ENCODE measurements at regions not wholly inside any gene's neighbourhood (a gene's known extent, or its start where the extent isn't known, plus 50 kb on each side); places are given as distances from the start of the nearest gene placed in this dataset.

DNA sequence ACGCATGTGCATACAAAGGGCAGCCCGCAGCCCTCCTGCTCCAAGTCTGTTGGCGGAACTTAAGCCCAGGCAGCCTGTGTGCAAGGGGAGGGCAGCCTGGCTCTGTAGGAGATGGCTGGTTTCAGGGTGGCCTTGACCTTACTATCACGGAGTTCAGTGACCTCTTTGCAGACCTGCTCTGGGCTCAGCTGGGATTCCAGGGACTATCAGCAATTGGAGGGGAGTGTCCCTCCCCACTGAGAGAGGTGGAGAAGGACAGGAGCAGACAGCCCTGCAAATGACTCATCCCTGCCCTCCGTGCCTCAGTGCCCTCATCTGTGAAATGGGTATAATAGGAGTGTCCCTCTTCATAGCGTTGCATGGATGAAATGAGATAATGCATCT is 66.2 kb upstream of the DLK1 start:
- H3F3A ChIP-seq (ENCODE audit: insufficient read depth, low read length): no peaks in the 10 kb centered on the region
- TF ChIP-seq EZH2phosphoT487 (IDR thresholded peaks at IDR 0.05; ENCODE audit: low read length): no peak
- TF ChIP-seq EZH2 (optimal IDR thresholded peaks at IDR 0.05; ENCODE audit: low read depth, low read length): no peak
- TF ChIP-seq, protein P1, sequence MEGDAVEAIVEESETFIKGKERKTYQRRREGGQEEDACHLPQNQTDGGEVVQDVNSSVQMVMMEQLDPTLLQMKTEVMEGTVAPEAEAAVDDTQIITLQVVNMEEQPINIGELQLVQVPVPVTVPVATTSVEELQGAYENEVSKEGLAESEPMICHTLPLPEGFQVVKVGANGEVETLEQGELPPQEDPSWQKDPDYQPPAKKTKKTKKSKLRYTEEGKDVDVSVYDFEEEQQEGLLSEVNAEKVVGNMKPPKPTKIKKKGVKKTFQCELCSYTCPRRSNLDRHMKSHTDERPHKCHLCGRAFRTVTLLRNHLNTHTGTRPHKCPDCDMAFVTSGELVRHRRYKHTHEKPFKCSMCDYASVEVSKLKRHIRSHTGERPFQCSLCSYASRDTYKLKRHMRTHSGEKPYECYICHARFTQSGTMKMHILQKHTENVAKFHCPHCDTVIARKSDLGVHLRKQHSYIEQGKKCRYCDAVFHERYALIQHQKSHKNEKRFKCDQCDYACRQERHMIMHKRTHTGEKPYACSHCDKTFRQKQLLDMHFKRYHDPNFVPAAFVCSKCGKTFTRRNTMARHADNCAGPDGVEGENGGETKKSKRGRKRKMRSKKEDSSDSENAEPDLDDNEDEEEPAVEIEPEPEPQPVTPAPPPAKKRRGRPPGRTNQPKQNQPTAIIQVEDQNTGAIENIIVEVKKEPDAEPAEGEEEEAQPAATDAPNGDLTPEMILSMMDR (IDR thresholded peaks at IDR 0.05; ENCODE audit: low read length): no peak
- H3K36me3 ChIP-seq (replicated peaks; ENCODE audit: insufficient read depth, low read length): no peaks in the 10 kb centered on the region
- H4K20me1 ChIP-seq (ENCODE audit: insufficient read depth, low read length): no peaks in the 10 kb centered on the region
- H3K79me2 ChIP-seq (ENCODE audit: low read length): no peaks in the 10 kb centered on the region
- no peak overlapping the region for H3K9ac ChIP-seq (ENCODE audit: low read length)
- no peaks in the 10 kb centered on the region for H3K4me1 ChIP-seq (ENCODE audit: low read length)
- no peak overlapping the region for H3K27ac ChIP-seq (ENCODE audit: low read length)
- no peak overlapping the region for H3K4me3 ChIP-seq (ENCODE audit: low read length)
- H3K9me2 ChIP-seq (replicated peaks; ENCODE audit: insufficient read depth, low read length): no peaks in the 10 kb centered on the region
- no peak for DNase-seq
- no peak overlapping the region for H2AFZ ChIP-seq (ENCODE audit: low read length)
- H3K9me3 ChIP-seq (replicated peaks; ENCODE audit: insufficient read depth, low read length): no peaks in the 10 kb centered on the region
- H3K27me3 ChIP-seq (replicated peaks; ENCODE audit: insufficient read depth, low read length): peaks cover 17% of the 10 kb centered on the region
- no peak overlapping the region for H3K4me2 ChIP-seq (ENCODE audit: low read depth, low read length)

DNA sequence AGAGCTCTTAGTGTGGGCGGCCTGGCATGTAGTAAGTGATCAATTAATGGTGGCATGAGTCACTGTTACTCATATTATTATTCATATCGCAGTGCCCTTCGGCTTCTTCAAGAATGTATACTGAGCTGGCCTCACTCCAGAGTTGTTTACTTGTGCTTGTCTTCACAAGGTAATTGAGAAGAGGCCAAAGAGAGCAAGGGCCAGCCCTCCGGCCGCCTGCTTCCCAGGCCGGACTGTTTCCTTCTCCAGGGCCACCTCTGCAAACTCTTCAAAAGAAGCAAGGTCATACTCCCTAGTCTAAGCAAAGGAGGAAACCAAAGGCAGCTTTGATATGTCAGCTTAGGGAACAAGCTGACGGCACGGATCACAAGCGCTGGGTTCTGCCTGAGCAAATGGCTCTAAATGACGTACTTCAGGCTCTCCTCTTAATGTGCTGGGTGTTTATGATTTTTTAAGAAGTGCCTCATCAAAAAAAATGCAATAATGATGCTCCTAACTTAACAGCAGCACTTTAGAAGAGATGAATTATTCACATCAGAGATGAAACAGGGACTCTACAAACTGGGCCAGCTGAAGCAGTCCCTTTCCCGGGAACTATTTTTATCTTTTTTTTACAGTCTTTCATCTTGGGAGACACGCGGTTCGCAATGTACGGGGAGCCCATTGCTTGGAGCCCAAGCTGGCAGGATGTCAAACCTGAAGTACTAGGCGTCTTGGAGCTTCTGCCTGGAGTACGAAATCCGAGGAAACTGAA is 65.6 kb upstream of the DLK1 start:
- H3K27me3 ChIP-seq (replicated peaks; ENCODE audit: insufficient read depth, low read length): peaks cover 17% of the 10 kb centered on the region
- H4K20me1 ChIP-seq (ENCODE audit: insufficient read depth, low read length): no peaks in the 10 kb centered on the region
- H3K36me3 ChIP-seq (replicated peaks; ENCODE audit: insufficient read depth, low read length): no peaks in the 10 kb centered on the region
- no peak overlapping the region for H3K4me2 ChIP-seq (ENCODE audit: low read depth, low read length)
- no peaks in the 10 kb centered on the region for H3K9me2 ChIP-seq (replicated peaks; ENCODE audit: insufficient read depth, low read length)
- TF ChIP-seq, protein P1 (IDR thresholded peaks at IDR 0.05; ENCODE audit: low read length): no peak
- no peak for TF ChIP-seq EZH2 (optimal IDR thresholded peaks at IDR 0.05; ENCODE audit: low read depth, low read length)
- TF ChIP-seq EZH2phosphoT487 (IDR thresholded peaks at IDR 0.05; ENCODE audit: low read length): no peak
- no peaks in the 10 kb centered on the region for H3F3A ChIP-seq (ENCODE audit: insufficient read depth, low read length)
- no peak overlapping the region for H3K27ac ChIP-seq (ENCODE audit: low read length)
- no peak overlapping the region for H2AFZ ChIP-seq (ENCODE audit: low read length)
- no peaks in the 10 kb centered on the region for H3K4me1 ChIP-seq (ENCODE audit: low read length)
- no peak for DNase-seq
- no peak overlapping the region for H3K9ac ChIP-seq (ENCODE audit: low read length)
- H3K9me3 ChIP-seq (replicated peaks; ENCODE audit: insufficient read depth, low read length): no peaks in the 10 kb centered on the region
- no peaks in the 10 kb centered on the region for H3K79me2 ChIP-seq (ENCODE audit: low read length)
- no peak overlapping the region for H3K4me3 ChIP-seq (ENCODE audit: low read length)

DNA sequence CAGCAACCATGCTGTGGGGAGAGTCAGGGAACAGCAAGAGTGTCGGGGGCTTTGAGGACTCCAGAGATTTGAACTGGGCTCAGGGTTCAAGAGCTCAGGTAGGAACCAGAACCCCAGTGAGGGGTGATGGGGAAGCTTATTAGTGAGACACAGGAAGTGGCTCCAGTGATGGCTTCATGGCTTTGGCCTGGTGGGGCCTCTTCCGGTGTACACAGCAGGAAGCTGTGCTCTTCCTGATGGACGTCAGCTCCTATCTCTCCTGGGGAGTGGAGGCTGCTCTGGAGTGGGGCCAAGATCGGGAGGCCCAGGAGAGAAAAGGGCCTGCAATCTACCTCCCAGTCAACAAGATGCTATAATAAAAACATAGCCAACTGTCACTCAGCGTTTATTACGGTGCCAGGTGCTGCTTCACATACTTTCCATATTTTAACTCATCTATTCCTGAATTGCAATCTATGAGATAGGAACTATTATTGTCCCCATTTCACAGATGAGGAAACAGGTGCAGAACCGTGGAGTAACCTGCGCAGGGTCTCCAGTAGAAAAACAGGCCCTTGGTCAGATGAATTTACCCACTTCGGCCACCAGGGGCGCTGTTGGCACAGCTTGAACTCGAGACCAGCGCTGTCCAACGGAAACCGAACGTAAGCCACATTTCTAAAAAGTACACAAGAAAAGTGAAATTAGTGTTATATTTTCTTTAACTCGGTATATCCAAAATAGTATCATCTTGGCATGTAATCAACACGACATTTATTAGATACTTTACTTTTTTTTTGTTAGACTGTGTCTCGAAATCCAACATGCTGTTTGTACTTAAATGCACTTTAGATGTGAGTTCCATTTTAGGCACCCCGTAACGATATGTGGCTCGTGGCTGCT is 63.6 kb upstream of the DLK1 start:
- Histone ChIP-seq H3K9me2 (replicated peaks; ENCODE audit: insufficient read depth, low read length) (no peaks in the 10 kb centered on the region), H2AFZ (ENCODE audit: low read length) (no peak overlapping the region), H3F3A (ENCODE audit: insufficient read depth, low read length) (no peaks in the 10 kb centered on the region), H3K27me3 (replicated peaks; ENCODE audit: insufficient read depth, low read length) (peaks cover 20% of the 10 kb centered on the region), H4K20me1 (ENCODE audit: insufficient read depth, low read length) (no peaks in the 10 kb centered on the region), H3K79me2 (ENCODE audit: low read length) (no peaks in the 10 kb centered on the region), H3K4me2 (ENCODE audit: low read depth, low read length) (no peak overlapping the region), H3K36me3 (replicated peaks; ENCODE audit: insufficient read depth, low read length) (no peaks in the 10 kb centered on the region), H3K4me1 (ENCODE audit: low read length) (no peaks in the 10 kb centered on the region), H3K9ac (ENCODE audit: low read length) (no peak overlapping the region), H3K4me3 (ENCODE audit: low read length) (no peak overlapping the region), H3K9me3 (replicated peaks; ENCODE audit: insufficient read depth, low read length) (no peaks in the 10 kb centered on the region), H3K27ac (ENCODE audit: low read length) (no peak overlapping the region)
- DNase-seq: peak; percentile 50
- TF ChIP-seq, protein P1 (IDR thresholded peaks at IDR 0.05; ENCODE audit: low read length): peak; percentile 69
- TF ChIP-seq EZH2 (optimal IDR thresholded peaks at IDR 0.05; ENCODE audit: low read depth, low read length) (no peak), EZH2phosphoT487 (IDR thresholded peaks at IDR 0.05; ENCODE audit: low read length) (no peak)
